ENCODE measurements at regions not wholly inside any gene's neighbourhood (a gene's known extent, or its start where the extent isn't known, plus 50 kb on each side); places are given as distances from the start of the nearest gene placed in this dataset.

- no peak overlapping the region for H3K4me3 ChIP-seq (ENCODE audit: low read depth, low read length)
- no peak for TF ChIP-seq CTCF (IDR thresholded peaks at IDR 0.05; ENCODE audit: borderline replicate concordance, insufficient read depth, low read depth, low read length)
Measured at GRCh38 chr4:134401798-134402197, 200.2 kb upstream of the PABPC4L start.

- no peak for TF ChIP-seq CTCF (IDR thresholded peaks at IDR 0.05; ENCODE audit: borderline replicate concordance, insufficient read depth, low read depth, low read length)
- H3K4me3 ChIP-seq (ENCODE audit: low read depth, low read length) = no peak overlapping the region
Measured at GRCh38 chr4:134393592-134393991, 192.0 kb upstream of the PABPC4L start.

- TF ChIP-seq CTCF (IDR thresholded peaks at IDR 0.05; ENCODE audit: borderline replicate concordance, insufficient read depth, low read depth, low read length) = no peak
- no peak overlapping the region for H3K4me3 ChIP-seq (ENCODE audit: low read depth, low read length)
Measured at GRCh38 chr4:134390319-134390718, 188.7 kb upstream of the PABPC4L start.

GRCh38 chr4:134388351-134388750, 186.8 kb upstream of the PABPC4L start:
- no peak for TF ChIP-seq CTCF (IDR thresholded peaks at IDR 0.05; ENCODE audit: borderline replicate concordance, insufficient read depth, low read depth, low read length)
- no peak overlapping the region for H3K4me3 ChIP-seq (ENCODE audit: low read depth, low read length)

GRCh38 chr4:134382478-134383227, 181.1 kb upstream of the PABPC4L start:
- no peak for TF ChIP-seq CTCF (IDR thresholded peaks at IDR 0.05; ENCODE audit: borderline replicate concordance, insufficient read depth, low read depth, low read length)
- H3K4me3 ChIP-seq (ENCODE audit: low read depth, low read length) = no peak overlapping the region

GRCh38 chr4:134375775-134376174, 174.2 kb upstream of the PABPC4L start:
- no peak overlapping the region for H3K4me3 ChIP-seq (ENCODE audit: low read depth, low read length)
- no peak for TF ChIP-seq CTCF (IDR thresholded peaks at IDR 0.05; ENCODE audit: borderline replicate concordance, insufficient read depth, low read depth, low read length)

- no peak overlapping the region for H3K4me3 ChIP-seq (ENCODE audit: low read depth, low read length)
- TF ChIP-seq CTCF (IDR thresholded peaks at IDR 0.05; ENCODE audit: borderline replicate concordance, insufficient read depth, low read depth, low read length) = no peak
Measured at GRCh38 chr4:134365852-134366251, 164.3 kb upstream of the PABPC4L start.

All from GM12875 (cell line).